Astrocyte (in vitro differentiated cells and primary cell): ENCODE measurements at regions not wholly inside any gene's neighbourhood (a gene's known extent, or its start where the extent isn't known, plus 50 kb on each side); places are given as distances from the start of the nearest gene placed in this dataset.

ENCODE experiments used
- DNase-seq: peaks from one replicate; pipeline ENCODE4 v3.0.0-alpha.2; 2010; ENCODE audit warnings: low read depth
- FAIRE-seq: peaks from 2 replicates; lab custom pipeline; 2011; peaks lifted over from hg19 to GRCh38; lab: Jason Lieb, UNC
- H2AFZ ChIP-seq: 2 replicates; pipeline ENCODE4 v1.6.0; 2012; ENCODE audit warnings: low read depth, low read length, inconsistent platforms
- H3K27ac ChIP-seq: 2 replicates; pipeline ENCODE4 v1.5.1; 2011; ENCODE audit warnings: low read depth, low read length, inconsistent platforms
- H3K27me3 ChIP-seq: 2 replicates; pipeline ENCODE4 v1.6.0; 2011; ENCODE audit warnings: low read length, inconsistent platforms; ENCODE audit not compliant: insufficient read depth
- H3K36me3 ChIP-seq: 2 replicates; pipeline ENCODE4 v1.5.1; 2011; ENCODE audit warnings: low read length, inconsistent platforms; ENCODE audit not compliant: insufficient read depth
- H3K4me1 ChIP-seq: 2 replicates; pipeline ENCODE4 v1.5.1; 2011; ENCODE audit warnings: low read length, inconsistent platforms; ENCODE audit not compliant: insufficient read depth
- H3K4me2 ChIP-seq: 2 replicates; pipeline ENCODE4 v1.6.0; 2012; ENCODE audit warnings: low read length, inconsistent platforms
- H3K4me3 ChIP-seq: 2 replicates; pipeline ENCODE4 v1.5.1; 2011; ENCODE audit warnings: low read depth, mild to moderate bottlenecking, low read length, inconsistent platforms; ENCODE audit not compliant: insufficient read depth
- H3K79me2 ChIP-seq: 2 replicates; pipeline ENCODE4 v1.6.0; 2012; ENCODE audit warnings: mild to moderate bottlenecking, low read length, inconsistent platforms; ENCODE audit not compliant: insufficient read depth
- H3K9ac ChIP-seq: 2 replicates; pipeline ENCODE4 v1.6.0; 2012; ENCODE audit warnings: mild to moderate bottlenecking, low read length, inconsistent platforms
- H3K9me3 ChIP-seq: 2 replicates; pipeline ENCODE4 v1.5.1; 2012; ENCODE audit warnings: low read depth, mild to moderate bottlenecking, low read length, inconsistent platforms; ENCODE audit not compliant: insufficient read depth
- H4K20me1 ChIP-seq: 2 replicates; pipeline ENCODE4 v1.6.0; 2012; ENCODE audit warnings: low read length, inconsistent platforms; ENCODE audit not compliant: insufficient read depth
- H3K27ac Mint-ChIP-seq: one replicate; pipeline ENCODE4 v1.8.0; 2021; ENCODE audit warnings: mild to moderate bottlenecking, mixed read lengths; ENCODE audit not compliant: unreplicated experiment
- H3K27me3 Mint-ChIP-seq: one replicate; pipeline ENCODE4 v1.8.0; 2021; ENCODE audit warnings: low read depth, mixed read lengths; ENCODE audit not compliant: unreplicated experiment
- H3K36me3 Mint-ChIP-seq: one replicate; pipeline ENCODE4 v1.8.0; 2021; ENCODE audit warnings: low read depth, mixed read lengths; ENCODE audit not compliant: unreplicated experiment
- H3K4me1 Mint-ChIP-seq: one replicate; pipeline ENCODE4 v1.8.0; 2021; ENCODE audit warnings: low read depth, mixed read lengths; ENCODE audit not compliant: unreplicated experiment
- H3K4me3 Mint-ChIP-seq: one replicate; pipeline ENCODE4 v1.8.0; 2021; ENCODE audit warnings: mild to moderate bottlenecking, moderate library complexity, mixed read lengths; ENCODE audit not compliant: unreplicated experiment
- H3K9me3 Mint-ChIP-seq: one replicate; pipeline ENCODE4 v1.8.0; 2021; ENCODE audit warnings: mild to moderate bottlenecking, mixed read lengths; ENCODE audit not compliant: unreplicated experiment
- EZH2 ChIP-seq: IDR thresholded peaks from 2 replicates; pipeline ENCODE4 v1.6.1; 2012; ENCODE audit warnings: mild to moderate bottlenecking, low read length, inconsistent platforms; ENCODE audit not compliant: insufficient read depth
- TF ChIP-seq, protein P1 (sequence below): IDR thresholded peaks from 2 replicates; pipeline ENCODE4 v1.5.1; 2011; ENCODE audit warnings: low read depth, mild to moderate bottlenecking, inconsistent platforms, low read length, moderate library complexity; ENCODE audit not compliant: insufficient read depth

GRCh38 chr7:93739424-93739823 lies 151.1 kb downstream of the TFPI2 start:
- Histone ChIP-seq H3K79me2 (no peaks in the 10 kb centered on the region), H3K4me3 (no peak overlapping the region), H3K4me2 (no peak overlapping the region), H2AFZ (no peak overlapping the region), H3K4me1 (no peaks in the 10 kb centered on the region), H3K9me3 (no peaks in the 10 kb centered on the region), H3K36me3 (no peaks in the 10 kb centered on the region), H3K27me3 (no peaks in the 10 kb centered on the region), H3K27ac (no peak overlapping the region), H3K9ac (no peak overlapping the region), H4K20me1 (no peaks in the 10 kb centered on the region)
- Mint-ChIP-seq H3K4me3 (no peak overlapping the region), H3K36me3 (no peaks in the 10 kb centered on the region), H3K4me1 (no peaks in the 10 kb centered on the region), H3K27ac (no peak overlapping the region), H3K9me3 (no peaks in the 10 kb centered on the region), H3K27me3 (no peaks in the 10 kb centered on the region)
- no peak for TF ChIP-seq EZH2
- TF ChIP-seq, protein P1, sequence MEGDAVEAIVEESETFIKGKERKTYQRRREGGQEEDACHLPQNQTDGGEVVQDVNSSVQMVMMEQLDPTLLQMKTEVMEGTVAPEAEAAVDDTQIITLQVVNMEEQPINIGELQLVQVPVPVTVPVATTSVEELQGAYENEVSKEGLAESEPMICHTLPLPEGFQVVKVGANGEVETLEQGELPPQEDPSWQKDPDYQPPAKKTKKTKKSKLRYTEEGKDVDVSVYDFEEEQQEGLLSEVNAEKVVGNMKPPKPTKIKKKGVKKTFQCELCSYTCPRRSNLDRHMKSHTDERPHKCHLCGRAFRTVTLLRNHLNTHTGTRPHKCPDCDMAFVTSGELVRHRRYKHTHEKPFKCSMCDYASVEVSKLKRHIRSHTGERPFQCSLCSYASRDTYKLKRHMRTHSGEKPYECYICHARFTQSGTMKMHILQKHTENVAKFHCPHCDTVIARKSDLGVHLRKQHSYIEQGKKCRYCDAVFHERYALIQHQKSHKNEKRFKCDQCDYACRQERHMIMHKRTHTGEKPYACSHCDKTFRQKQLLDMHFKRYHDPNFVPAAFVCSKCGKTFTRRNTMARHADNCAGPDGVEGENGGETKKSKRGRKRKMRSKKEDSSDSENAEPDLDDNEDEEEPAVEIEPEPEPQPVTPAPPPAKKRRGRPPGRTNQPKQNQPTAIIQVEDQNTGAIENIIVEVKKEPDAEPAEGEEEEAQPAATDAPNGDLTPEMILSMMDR: no peak
- FAIRE-seq: no peak
- DNase-seq: no peak

GRCh38 chr7:93737953-93738352 lies 152.6 kb downstream of the TFPI2 start:
- H3K27ac ChIP-seq: no peak overlapping the region
- H3K4me3 Mint-ChIP-seq: no peak overlapping the region
- DNase-seq: no peak
- no peaks in the 10 kb centered on the region for H3K36me3 ChIP-seq
- no peaks in the 10 kb centered on the region for H4K20me1 ChIP-seq
- H3K4me3 ChIP-seq: no peak overlapping the region
- no peak for FAIRE-seq
- no peaks in the 10 kb centered on the region for H3K9me3 Mint-ChIP-seq
- H3K27me3 ChIP-seq: no peaks in the 10 kb centered on the region
- H3K4me1 Mint-ChIP-seq: no peaks in the 10 kb centered on the region
- no peak overlapping the region for H3K9ac ChIP-seq
- no peaks in the 10 kb centered on the region for H3K27me3 Mint-ChIP-seq
- TF ChIP-seq, protein P1: no peak
- TF ChIP-seq EZH2: no peak
- H3K27ac Mint-ChIP-seq: no peak overlapping the region
- no peak overlapping the region for H2AFZ ChIP-seq
- no peak overlapping the region for H3K4me2 ChIP-seq
- H3K9me3 ChIP-seq: no peaks in the 10 kb centered on the region
- no peaks in the 10 kb centered on the region for H3K79me2 ChIP-seq
- H3K4me1 ChIP-seq: no peaks in the 10 kb centered on the region
- no peaks in the 10 kb centered on the region for H3K36me3 Mint-ChIP-seq

GRCh38 chr7:93736668-93737369 lies 153.7 kb downstream of the TFPI2 start:
- Mint-ChIP-seq H3K27ac (no peak overlapping the region), H3K9me3 (no peaks in the 10 kb centered on the region), H3K36me3 (no peaks in the 10 kb centered on the region), H3K27me3 (no peaks in the 10 kb centered on the region), H3K4me1 (no peaks in the 10 kb centered on the region), H3K4me3 (no peak overlapping the region)
- Histone ChIP-seq H3K79me2 (no peaks in the 10 kb centered on the region), H3K4me3 (no peak overlapping the region), H3K27ac (no peak overlapping the region), H2AFZ (no peak overlapping the region), H3K4me2 (no peak overlapping the region), H3K4me1 (no peaks in the 10 kb centered on the region), H3K27me3 (no peaks in the 10 kb centered on the region), H3K9me3 (no peaks in the 10 kb centered on the region), H3K9ac (no peak overlapping the region), H4K20me1 (no peaks in the 10 kb centered on the region), H3K36me3 (no peaks in the 10 kb centered on the region)
- no peak for DNase-seq
- no peak for FAIRE-seq
- no peak for TF ChIP-seq EZH2
- TF ChIP-seq, protein P1: no peak
